Fibroblast of peridontal ligament (primary cell): ENCODE measurements at regions not wholly inside any gene's neighbourhood (a gene's known extent, or its start where the extent isn't known, plus 50 kb on each side); places are given as distances from the start of the nearest gene placed in this dataset.

Experiments
- DNase-seq: peaks from one replicate; pipeline ENCODE4 v3.0.0-alpha.2; 2010; ENCODE audit errors: extremely low read depth

GRCh38 chr1:199283794-199284193 lies 645.0 kb downstream of the PTPRC start:
- DNase-seq: no peak

DNA sequence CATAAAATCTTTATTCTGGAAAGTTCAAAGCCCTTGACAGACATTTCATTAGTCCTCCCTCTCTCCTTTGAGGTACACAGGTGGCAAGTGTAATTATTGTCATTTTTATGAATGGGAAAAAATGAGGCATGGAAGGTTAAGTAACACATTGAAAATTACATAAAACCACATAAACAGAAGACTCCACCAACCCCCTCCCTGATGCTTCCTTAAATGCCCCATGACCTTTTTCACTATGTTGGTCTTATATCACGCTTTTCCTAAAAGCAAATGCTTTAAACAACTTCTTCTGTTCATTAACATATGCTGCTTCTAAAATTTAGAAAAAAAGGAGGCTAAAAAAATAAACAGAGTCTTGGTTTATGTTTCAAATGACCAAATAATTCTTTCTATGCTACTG lies 648.4 kb downstream of the PTPRC start:
- DNase-seq: no peak

DNA sequence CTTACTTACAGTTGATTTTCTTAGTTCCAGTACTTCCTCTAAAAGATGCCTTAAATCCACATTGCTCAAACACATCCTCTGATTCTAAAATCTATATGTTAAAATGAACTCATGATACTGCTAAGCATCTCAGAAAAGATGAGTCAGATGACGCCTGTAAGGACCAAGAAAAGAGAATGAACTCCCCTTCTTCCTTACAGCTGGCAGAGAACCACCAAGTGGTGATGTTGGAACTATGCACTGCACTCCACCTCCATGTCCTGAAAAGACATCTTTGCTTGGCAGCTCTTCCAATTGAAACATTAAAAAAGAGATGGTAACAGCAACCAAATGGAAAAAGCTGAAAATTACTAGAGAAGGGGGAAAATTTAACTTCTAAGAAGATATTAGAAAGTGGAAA lies 648.8 kb downstream of the PTPRC start:
- DNase-seq: no peak

- no peak for DNase-seq
Observed at GRCh38 chr1:199290186-199290585, 651.3 kb downstream of the PTPRC start.

DNA sequence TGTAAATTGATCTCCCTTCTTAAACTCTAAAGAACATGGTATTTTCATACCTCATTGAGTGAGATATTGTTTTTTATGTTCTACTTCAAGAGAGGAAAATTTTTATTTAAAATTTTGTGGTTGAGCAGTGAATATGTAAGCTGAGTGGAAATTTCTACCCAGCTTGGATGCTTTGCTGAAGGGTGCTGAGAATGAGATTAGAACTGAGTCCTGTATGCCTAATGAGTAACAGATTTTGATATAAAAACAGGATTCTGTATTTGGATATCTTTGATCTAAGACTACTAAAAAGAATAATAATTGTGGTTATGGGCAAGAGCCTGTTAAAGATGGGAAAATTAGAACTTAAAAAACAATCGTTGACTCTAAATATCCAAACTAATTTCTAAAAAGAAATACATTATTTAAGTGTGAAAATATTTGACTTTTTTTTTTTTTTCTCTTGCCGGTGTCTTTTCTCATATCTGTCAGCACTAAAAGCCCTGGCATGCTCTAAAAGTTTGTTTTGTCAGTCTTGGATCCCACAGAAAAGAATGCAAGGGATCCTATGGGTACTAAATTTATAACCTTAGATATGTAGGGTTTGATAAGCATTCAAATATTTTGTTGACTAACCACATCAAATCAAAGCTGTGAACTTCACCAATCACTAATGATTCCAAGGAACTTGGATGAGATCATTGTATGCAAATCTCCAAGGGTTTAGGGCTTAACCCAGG lies 652.3 kb downstream of the PTPRC start:
- DNase-seq: no peak

- no peak for DNase-seq
Observed at GRCh38 chr1:199292896-199293295, 654.1 kb downstream of the PTPRC start.

GRCh38 chr1:199295107-199295506 lies 656.3 kb downstream of the PTPRC start:
- no peak for DNase-seq

DNA sequence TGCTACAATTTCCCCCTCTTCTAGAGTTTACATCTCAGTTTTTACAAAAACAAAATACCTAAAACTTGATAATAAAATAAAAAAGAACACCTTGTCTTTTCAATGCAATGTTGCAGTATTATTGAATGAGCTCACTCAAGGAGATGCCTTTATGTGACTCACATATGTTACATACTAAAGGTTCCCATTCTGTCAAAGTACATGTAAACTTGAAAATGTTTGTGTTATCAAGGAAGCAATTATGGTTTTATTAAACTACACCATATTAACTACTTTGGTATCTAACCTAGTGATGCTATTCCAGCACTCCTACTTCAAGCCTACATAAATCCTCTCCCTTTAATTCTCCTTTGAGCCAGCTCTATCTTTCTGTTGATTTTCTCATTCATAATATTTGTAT lies 658.3 kb downstream of the PTPRC start:
- no peak for DNase-seq

DNA sequence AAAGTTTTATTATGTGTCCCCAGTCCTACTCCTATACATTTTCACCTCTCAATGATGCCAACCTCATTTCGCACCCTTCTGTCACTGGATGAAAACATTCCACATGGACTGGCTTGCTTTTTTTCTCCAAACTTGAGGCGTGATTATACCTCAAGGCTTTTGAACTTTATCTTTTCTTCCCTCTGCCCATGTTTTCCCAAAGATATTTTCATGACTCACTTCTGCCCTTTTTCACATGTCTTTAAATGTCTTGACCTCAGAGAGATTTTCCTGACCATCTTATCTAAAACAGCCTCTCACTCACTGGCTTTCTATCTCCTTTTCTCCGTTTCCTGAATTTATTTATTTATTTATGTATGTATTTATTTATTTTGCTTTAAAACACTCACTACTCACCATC lies 659.0 kb downstream of the PTPRC start:
- no peak for DNase-seq

DNA sequence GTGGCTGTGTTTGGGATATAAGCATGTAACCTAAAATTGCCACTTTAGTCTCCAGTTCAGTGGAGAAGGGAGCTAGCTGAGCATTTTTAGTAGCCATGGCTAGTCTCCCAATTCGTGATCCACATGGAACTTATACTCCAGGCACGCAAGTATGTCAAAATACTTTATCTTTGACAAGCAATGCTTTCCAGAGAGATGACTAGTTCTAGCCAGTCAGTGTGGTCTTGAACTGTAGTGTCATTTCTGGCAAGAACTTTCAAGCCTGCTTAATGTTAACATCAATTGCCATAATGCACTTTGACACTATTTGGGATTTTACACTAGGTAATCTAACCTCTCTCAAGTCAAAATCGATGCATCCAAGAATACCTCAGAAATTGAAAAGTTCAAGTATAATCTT lies 660.0 kb downstream of the PTPRC start:
- DNase-seq: no peak

GRCh38 chr1:199301472-199302217 lies 662.8 kb downstream of the PTPRC start:
- no peak for DNase-seq

- no peak for DNase-seq
Observed at GRCh38 chr1:199302554-199302953, 663.7 kb downstream of the PTPRC start.

GRCh38 chr1:199303035-199303434 lies 664.2 kb downstream of the PTPRC start:
- no peak for DNase-seq

- no peak for DNase-seq
Observed at GRCh38 chr1:199305053-199305452, 666.2 kb downstream of the PTPRC start.

GRCh38 chr1:199307496-199308264 lies 668.8 kb downstream of the PTPRC start:
- DNase-seq: no peak

DNA sequence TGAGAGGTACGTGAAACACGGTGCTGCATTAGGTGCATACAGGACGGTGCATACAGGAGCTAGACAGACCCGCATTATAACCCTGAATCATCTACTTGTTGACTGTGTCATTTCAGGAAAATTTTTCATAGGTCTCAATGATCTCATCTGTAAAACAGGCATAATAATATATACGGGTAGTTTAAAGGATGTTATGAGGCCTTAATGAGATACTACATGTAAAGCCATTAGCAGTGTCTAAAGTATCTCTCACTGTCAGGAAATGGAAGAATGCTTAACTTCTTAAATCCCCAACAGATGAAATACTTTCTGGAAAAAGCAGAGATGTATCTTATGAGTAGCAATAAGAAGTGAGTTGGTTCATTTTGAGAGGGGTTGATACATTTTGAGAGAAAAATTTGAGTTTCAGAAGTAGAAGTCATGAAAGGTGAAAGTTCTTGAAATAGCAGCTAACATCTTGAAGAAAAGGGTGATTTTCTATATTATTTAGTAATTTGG lies 669.6 kb downstream of the PTPRC start:
- no peak for DNase-seq

DNA sequence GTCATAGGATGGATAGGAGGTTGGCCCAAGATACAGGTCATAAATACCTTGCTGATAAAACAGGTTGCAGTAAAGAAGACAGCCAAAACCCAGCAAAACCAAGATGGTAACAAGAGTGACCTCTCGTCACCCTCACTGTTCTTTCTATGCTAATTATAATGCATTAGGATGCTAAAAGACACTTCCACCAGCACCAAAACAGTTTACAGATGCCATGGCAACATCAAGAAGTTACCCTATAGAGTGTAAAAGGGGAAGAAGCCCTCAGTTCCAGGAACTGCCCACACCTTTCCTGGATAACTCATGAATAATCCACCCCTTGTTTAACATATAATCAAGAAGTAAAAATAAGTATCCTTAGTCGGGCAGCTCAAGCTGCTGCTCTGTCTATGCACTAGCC lies 671.9 kb downstream of the PTPRC start:
- no peak for DNase-seq

DNA sequence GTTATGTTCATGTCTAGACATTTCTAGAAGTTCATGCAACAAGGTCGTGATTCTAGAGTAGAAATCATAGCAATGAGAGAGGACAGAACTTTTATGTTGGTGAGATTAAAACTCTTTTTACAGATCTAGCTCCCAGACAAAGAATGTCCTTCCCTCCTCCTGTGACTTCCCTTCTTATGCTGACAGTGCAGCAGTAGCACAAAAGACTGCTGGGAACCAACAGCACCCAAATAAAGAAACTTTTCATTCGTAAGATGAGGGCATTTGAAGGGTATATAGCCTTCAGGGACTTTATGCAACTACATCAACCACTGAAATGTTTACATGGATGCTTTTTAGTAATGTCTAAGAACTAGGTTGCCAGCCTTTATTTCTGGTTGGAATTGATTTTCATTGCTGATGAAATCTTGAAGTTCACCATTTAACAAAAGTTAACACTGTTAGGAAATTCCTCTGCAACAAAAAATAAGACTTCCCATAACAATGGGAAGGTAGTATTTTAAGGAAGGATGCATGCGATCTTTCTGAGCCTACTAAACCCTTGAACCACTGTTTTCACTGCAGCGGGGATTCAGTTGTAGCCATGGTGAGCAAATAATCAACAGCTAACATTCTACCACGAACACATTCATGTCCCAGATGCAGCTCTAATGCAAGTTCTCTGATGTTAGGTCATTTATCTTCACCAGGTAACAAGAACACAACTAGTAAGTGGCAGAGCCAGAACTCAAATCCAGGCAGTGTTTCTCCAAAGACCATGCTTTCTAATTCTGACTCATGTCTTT lies 672.8 kb downstream of the PTPRC start:
- no peak for DNase-seq

GRCh38 chr1:199312626-199313025 lies 673.8 kb downstream of the PTPRC start:
- DNase-seq: no peak

DNA sequence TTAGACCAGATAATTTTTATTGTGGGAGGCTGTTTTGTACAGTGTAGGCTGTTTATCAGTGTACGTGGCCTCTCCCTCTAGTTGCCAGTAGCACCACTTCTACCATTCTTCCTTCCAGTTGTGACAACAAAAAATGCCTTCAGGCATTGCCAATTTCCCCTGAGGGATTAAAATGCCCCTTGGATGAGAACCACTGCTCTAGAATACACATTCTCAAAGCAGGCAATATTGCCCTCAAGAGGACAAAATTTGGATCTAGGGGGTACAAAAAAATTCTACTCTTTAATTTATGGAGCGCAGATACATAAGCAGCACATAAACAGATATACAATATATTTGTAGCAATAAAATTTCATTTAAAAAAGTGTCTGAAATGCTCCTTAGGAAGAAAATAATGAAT lies 674.6 kb downstream of the PTPRC start:
- DNase-seq: no peak

GRCh38 chr1:199319341-199319740 lies 680.5 kb downstream of the PTPRC start:
- no peak for DNase-seq

GRCh38 chr1:199322278-199322677 lies 683.4 kb downstream of the PTPRC start:
- no peak for DNase-seq
